NCI-H2227 (cell line): ENCODE measurements at regions not wholly inside any gene's neighbourhood (a gene's known extent, or its start where the extent isn't known, plus 50 kb on each side); places are given as distances from the start of the nearest gene placed in this dataset.

Experiments
- DNase-seq: peaks from one replicate; lab custom pipeline; 2025; ENCODE audit not compliant: unreplicated experiment; lab: John Stamatoyannopoulos, UW

GRCh38 chr5:125198270-125198974, 452.0 kb upstream of the ZNF608 start:
- DNase-seq, result peak; percentile 94

DNA sequence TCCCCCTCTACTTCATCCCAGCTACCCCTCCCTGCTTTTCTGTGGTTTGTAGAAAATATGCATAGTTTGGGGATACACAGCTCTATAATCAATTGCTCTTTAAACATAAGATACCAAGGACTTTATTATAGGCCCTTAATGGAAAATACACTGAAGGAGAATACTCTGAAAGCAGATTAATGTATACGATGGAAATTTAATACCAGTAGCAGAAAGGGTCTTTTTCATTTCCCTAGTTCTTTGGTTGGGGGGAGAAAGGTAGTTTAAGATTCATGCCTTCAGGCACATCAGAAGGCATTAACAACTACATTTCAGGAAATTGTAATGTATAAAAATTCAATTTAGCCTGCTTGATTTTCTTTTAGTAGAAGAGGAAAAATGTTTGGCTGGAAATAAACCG, 452.9 kb upstream of the ZNF608 start:
- DNase-seq, result no peak

DNA sequence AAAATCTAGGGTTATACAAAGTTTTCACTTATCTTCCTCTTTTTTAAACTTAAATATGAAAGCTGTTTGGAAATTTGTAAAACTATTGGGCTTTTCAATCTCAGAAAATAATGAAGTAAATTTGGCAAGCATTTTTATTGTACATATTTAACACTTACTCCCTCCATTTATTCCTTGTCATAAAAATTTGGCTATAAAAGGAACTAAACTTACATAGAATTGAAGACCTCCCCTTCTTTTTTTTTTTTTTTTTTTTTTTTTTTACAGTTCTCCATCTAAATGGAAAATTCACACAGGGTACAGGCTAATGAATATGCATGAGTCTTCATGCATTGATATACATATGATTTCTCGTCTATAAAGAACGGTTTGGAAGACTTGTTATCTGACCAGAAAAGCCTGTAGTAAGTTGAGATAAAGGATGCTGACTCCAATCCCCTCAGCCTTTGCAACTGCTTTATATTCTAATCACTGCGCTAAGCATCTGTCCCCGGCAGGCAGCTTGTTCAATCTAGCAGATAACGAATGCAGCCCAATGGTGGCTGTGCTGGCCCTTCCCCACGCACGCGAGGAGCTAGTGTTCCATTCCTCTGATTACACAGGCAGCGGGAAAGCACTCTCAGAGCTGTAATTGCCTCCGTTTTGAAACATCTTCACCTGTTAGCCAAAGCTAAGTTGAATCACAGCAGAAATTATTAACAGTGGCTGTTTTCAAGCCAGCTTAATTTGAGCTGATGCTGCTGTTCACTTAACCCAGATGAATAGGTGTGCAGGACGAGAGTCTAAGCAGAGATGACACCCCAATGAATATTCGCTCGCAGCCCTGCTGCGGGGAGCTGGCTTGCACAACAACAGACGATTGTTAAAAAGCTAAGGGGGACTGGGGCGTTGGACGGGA, 453.8 kb upstream of the ZNF608 start:
- DNase-seq, result peak; percentile 62

DNA sequence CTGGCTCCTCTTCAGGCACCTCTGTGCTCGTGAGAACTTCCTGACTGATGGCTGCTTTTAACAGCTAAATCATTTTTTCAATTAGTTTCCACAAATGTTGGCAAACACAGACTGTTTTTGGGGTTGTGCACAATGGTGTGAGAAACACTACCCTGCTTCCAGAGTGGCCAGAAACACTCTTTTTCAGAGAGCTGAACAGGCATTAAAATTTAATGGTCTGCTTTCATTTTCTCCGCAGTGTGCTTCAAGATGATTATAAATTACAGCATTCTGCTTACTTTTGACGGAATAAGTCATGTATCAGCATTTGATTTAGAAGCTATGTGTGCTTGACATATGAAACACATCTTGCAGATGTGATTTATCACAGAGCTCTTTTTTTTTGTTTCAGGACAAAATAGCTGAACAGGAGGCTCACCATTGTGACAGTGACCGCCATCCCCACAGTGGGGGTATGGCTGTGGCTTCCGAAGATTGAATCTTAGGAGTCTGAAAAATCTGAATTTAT, 454.5 kb upstream of the ZNF608 start:
- DNase-seq, result no peak

- DNase-seq, result no peak
Observed at GRCh38 chr5:125201446-125202052, 455.1 kb upstream of the ZNF608 start.

GRCh38 chr5:125202353-125202752, 455.9 kb upstream of the ZNF608 start:
- DNase-seq, result no peak

GRCh38 chr5:125202871-125203438, 456.5 kb upstream of the ZNF608 start:
- no peak for DNase-seq

DNA sequence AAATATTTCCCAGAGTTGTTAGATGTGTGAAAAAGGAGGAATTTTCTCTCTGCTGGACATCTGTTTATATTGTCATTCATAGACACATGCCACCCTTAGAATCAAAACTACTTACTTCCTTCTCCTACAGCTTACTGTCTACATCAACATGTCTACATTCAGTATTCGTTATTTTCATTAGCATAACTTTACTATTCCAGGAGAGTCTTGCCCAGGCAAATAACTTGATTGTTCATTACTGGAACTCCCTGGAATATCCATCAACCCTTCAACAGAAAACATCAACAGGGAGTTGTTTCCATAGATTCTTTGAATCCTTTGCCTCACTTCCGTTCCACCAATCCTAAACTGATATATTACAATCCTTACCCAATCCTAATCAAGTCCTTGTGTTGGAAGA, 457.5 kb upstream of the ZNF608 start:
- DNase-seq, result no peak

DNA sequence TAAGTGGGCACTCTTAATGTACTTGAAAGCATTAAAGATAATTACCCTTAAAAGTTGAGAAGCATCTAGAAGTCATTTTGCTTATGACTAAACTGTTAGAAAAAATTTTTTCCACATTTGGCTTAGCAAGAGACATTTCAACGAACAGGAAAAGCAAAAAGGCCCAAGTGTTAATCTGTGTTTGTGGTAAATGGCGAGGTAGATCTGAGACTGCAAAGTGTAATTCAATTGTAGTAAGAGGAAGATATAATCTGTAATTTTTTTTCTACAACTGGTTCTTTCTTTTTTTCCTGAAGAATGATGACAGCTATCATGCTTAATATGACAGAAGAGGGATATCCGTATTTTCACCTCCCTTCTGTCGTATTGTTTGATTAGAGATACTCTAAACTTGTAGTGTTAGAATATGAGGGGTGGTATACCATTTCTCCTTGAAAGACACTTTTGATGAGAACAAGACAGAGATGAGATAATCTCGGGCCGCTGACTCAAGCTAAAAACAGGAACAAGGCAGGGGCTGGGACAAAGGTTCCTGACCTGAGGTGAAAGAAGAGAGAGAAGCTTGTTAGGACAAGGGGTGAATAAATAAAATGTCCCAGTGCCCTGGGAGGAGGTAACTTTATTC, 459.3 kb upstream of the ZNF608 start:
- no peak for DNase-seq

DNA sequence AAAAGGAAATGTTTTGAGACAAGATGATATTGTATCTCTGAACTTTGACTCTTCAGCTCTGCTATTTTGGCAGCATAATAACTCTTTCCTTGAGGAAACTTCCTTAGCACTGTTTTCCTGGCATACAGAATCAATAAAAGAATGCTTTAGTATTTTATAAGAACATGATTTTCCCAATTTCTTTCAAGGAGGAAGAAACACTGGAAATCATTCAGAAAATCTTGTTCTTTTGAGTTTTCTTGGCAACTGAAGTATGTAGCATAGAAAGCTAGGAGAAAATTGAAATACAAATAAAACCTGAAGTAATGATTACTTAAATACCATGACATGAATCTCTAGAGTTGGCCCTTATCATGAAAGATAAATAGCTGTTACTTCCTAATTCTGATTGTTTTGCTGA, 461.4 kb upstream of the ZNF608 start:
- DNase-seq, result no peak

- no peak for DNase-seq
Observed at GRCh38 chr5:125209650-125210049, 463.2 kb upstream of the ZNF608 start.

GRCh38 chr5:125210242-125210947, 464.0 kb upstream of the ZNF608 start:
- DNase-seq, result no peak

DNA sequence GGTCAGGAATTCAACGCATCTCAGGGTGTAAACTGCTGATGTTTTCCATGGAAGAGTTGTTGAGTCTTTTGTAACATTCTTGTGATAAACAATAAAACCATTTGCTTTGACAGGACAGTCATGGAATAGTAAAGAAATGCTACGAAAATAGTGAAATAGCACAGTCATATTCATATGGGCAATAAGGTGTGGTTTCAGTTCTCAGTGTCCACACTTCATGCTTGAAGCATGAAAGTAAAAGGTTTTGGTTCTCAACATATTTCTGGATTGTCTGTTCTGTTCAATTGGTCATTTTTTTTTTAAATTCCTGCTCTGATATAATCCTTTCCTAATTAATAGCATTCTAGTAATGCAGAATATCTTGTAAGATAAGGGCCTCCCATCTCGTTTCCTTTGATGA, 467.6 kb upstream of the ZNF608 start:
- DNase-seq, result no peak

- DNase-seq, result no peak
Observed at GRCh38 chr5:125215593-125215992, 469.2 kb upstream of the ZNF608 start.

DNA sequence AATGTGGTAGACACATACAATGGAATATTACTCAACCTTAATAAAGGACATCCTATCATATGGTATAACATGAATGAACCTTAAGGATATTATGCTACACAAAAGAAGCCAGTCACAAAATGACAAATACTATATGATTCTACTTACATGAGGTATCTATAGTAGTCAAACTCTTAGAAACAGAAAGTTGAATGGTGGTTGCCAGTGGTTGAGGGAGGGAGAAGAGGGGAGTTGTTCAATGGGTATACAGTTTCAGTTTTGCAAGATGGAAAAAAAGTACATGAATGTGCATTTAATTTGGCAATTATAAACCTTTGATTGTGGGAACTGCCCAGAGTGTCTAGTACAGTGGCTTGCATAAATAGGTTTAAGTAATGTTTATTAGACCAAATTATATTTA, 473.3 kb upstream of the ZNF608 start:
- no peak for DNase-seq

GRCh38 chr5:125220284-125220683, 473.8 kb upstream of the ZNF608 start:
- DNase-seq, result no peak

GRCh38 chr5:125222597-125223240, 476.3 kb upstream of the ZNF608 start:
- DNase-seq, result no peak

DNA sequence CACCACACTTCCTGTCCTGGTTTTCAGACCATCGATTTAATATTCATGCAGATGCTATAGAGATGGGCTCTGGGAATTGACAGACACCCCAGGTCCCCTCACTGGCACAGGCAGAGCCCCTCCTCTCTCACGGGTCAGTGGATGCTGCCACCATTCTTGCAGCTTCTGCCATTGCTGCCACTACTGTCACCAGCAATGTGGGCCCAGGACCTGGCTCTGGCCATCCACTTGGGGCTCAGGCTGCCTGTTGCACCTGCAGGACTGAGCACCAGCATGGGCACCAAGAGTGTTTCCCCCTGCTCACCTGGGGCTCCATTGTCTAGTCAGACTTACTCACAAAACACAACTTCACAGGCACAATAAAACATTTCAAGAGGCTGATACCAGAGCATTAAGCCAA, 479.0 kb upstream of the ZNF608 start:
- DNase-seq, result no peak

DNA sequence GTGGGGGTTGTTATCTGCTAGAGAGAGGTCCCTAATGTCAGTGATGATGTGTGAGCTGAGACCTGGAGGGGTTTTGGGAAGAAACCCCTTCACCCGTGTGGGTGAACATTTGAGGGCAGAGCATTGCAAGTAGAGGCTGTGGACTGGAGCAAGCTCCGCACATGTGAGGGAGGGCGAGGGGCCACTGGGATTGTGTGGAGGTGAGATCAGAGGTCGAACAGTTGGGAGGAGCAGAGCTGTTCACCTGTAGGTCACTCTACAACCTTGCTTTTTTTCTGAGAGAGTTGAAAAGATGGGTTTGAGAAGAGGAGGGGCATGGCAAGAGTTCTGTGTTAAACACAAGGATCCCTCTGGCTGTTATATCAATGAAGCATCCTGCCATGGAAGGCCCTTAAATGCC, 480.4 kb upstream of the ZNF608 start:
- DNase-seq, result no peak
